ENCODE measurements at regions not wholly inside any gene's neighbourhood (a gene's known extent, or its start where the extent isn't known, plus 50 kb on each side); places are given as distances from the start of the nearest gene placed in this dataset.

- H3K4me1 Mint-ChIP-seq (ENCODE audit: low read depth), result no peaks in the 10 kb centered on the region
- H3K9me3 Mint-ChIP-seq, result peaks cover 13% of the 10 kb centered on the region
- ChIA-PET CTCF (no interaction called here), POLR2A (no interaction called here)
- H3K4me3 Mint-ChIP-seq, result no peak overlapping the region
- peaks cover 2% of the 10 kb centered on the region for H3K27me3 Mint-ChIP-seq
- intact Hi-C loops (cut with micrococcal nuclease), result no loop called here
- no peak for DNase-seq
- H3K36me3 Mint-ChIP-seq, result no peaks in the 10 kb centered on the region
- H3K27ac Mint-ChIP-seq, result no peak overlapping the region
Measured at GRCh38 chr5:10099548-10099947, 150.1 kb downstream of the ATPSCKMT start.

DNA sequence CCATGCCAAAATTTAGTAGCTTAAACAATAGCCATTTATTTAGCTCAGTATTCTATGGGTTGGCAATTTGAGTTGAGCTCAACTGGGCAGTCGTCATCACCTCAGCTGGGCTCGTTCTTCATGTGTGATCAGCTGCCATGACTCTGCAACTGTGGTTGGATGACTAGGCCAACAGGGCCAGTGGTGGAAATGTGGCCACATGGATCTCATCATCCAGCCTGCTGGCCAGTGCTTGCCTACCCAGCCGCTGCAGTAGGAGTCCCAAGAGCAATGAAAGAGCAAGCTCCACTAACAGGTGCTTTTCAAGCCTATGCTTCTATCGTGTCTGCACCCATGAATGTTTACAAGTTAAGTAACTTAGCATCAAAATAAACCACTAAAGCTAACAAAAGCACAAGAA, 158.0 kb downstream of the ATPSCKMT start:
- intact Hi-C loops (cut with micrococcal nuclease), result no loop called here
- H3K9me3 Mint-ChIP-seq, result peaks cover 17% of the 10 kb centered on the region
- H3K27me3 Mint-ChIP-seq, result no peaks in the 10 kb centered on the region
- CTCF ChIA-PET, result no interaction called here
- H3K4me3 Mint-ChIP-seq, result no peak overlapping the region
- POLR2A ChIA-PET, result no interaction called here
- H3K4me1 Mint-ChIP-seq (ENCODE audit: low read depth), result no peaks in the 10 kb centered on the region
- no peak for DNase-seq
- H3K36me3 Mint-ChIP-seq, result no peaks in the 10 kb centered on the region
- H3K27ac Mint-ChIP-seq, result no peak overlapping the region

- CTCF ChIA-PET, result no interaction called here
- POLR2A ChIA-PET, result no interaction called here
- no peak for DNase-seq
- Mint-ChIP-seq H3K4me3 (no peak overlapping the region), H3K27me3 (no peaks in the 10 kb centered on the region), H3K36me3 (no peaks in the 10 kb centered on the region), H3K9me3 (peaks cover 12% of the 10 kb centered on the region), H3K27ac (no peak overlapping the region), H3K4me1 (ENCODE audit: low read depth) (no peaks in the 10 kb centered on the region)
- intact Hi-C loops (cut with micrococcal nuclease), result no loop called here
Measured at GRCh38 chr5:10090074-10090473, 159.6 kb downstream of the ATPSCKMT start.

DNA sequence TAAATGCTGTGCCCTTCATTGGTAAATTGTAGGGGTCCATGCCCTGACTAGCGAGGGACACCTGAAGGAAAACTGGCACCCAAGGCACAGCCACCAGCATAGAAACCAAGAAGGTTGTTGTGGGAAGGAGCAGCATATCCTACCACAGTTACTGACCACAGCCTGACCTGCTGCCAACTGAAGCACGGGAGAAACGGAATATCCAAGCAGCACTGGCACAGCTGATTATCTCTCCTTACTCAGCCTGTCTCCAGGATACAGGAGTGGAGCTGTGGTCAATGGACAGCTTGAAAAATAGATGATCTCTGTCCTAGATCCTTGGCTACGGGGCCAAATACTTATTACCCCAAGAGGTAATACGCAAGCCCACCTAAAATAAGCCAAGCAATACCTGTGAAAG, 164.5 kb downstream of the ATPSCKMT start:
- CTCF ChIA-PET, result no interaction called here
- Mint-ChIP-seq H3K9me3 (peaks cover 2% of the 10 kb centered on the region), H3K36me3 (no peaks in the 10 kb centered on the region), H3K27ac (no peak overlapping the region), H3K4me3 (no peak overlapping the region), H3K4me1 (ENCODE audit: low read depth) (no peaks in the 10 kb centered on the region), H3K27me3 (no peaks in the 10 kb centered on the region)
- intact Hi-C loops (cut with micrococcal nuclease), result no loop called here
- POLR2A ChIA-PET, result no interaction called here
- no peak for DNase-seq

DNA sequence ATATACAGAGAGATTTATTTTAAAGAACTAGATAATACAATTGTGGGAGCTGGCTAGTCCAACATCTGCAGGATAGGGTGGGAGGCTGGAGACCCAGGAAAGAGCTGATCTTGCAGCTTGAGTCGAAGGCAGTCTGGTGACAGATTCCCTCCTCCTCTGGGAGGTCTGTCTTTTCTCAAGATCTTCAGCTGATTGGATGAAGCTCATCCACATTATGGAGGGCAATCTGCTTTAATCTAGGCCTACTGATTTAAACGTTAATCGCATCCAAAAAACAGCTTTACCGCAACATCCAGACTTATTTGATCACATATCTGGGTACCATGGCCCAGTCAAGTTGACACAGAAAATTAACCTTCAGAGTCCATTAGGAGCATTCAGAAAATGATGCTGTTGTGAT, 168.1 kb downstream of the ATPSCKMT start:
- no peak for DNase-seq
- no peaks in the 10 kb centered on the region for H3K9me3 Mint-ChIP-seq
- ChIA-PET CTCF (no interaction called here), POLR2A (no interaction called here)
- intact Hi-C loops (cut with micrococcal nuclease), result no loop called here
- no peak overlapping the region for H3K4me3 Mint-ChIP-seq
- no peaks in the 10 kb centered on the region for H3K4me1 Mint-ChIP-seq (ENCODE audit: low read depth)
- H3K27me3 Mint-ChIP-seq, result no peaks in the 10 kb centered on the region
- no peaks in the 10 kb centered on the region for H3K36me3 Mint-ChIP-seq
- H3K27ac Mint-ChIP-seq, result no peak overlapping the region

GRCh38 chr5:10077791-10078545, 171.7 kb downstream of the ATPSCKMT start:
- ChIA-PET POLR2A (no interaction called here), CTCF (no interaction called here)
- intact Hi-C loops (cut with micrococcal nuclease), result no loop called here
- H3K9me3 Mint-ChIP-seq, result no peaks in the 10 kb centered on the region
- no peak overlapping the region for H3K27ac Mint-ChIP-seq
- no peaks in the 10 kb centered on the region for H3K36me3 Mint-ChIP-seq
- H3K27me3 Mint-ChIP-seq, result peaks cover 3% of the 10 kb centered on the region
- no peak overlapping the region for H3K4me3 Mint-ChIP-seq
- DNase-seq, result no peak
- H3K4me1 Mint-ChIP-seq (ENCODE audit: low read depth), result no peaks in the 10 kb centered on the region

GRCh38 chr5:10073441-10074104, 176.1 kb downstream of the ATPSCKMT start:
- Mint-ChIP-seq H3K9me3 (no peaks in the 10 kb centered on the region), H3K4me1 (ENCODE audit: low read depth) (no peaks in the 10 kb centered on the region), H3K4me3 (no peak overlapping the region), H3K36me3 (no peaks in the 10 kb centered on the region), H3K27me3 (peaks cover 3% of the 10 kb centered on the region), H3K27ac (no peak overlapping the region)
- ChIA-PET CTCF (no interaction called here), POLR2A (no interaction called here)
- DNase-seq, result no peak
- intact Hi-C loops (cut with micrococcal nuclease), result no loop called here

DNA sequence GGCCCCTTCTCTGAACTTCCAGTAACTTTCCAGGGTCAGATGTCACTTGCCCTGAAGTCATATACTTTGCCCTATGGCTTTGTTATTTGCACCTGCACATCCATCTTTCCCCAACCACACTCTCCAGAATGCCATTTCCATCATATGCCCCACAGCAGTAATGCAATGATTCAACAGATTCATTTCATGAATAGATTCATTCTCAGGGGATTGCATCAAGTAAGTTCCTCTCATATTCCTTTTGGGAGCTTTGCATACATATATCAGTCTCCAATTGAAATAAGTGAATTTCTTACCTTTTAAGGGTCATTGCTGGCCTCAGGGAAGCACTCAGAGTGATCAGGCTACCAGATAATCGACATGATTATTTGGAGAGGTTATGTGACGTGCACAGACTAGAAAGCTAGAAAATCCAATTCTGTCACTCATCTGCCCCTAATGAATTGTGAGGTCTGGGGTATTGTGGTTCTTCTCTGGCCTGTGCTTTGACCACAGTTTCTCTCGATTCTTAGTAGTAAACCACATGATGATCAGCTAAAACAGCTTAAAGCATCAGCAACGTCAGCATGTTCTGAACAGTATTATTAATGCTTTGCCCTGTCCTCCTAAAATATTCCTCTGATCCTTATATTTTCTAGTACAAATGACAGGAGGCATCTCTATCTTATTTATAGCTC, 179.9 kb downstream of the ATPSCKMT start:
- Mint-ChIP-seq H3K36me3 (no peaks in the 10 kb centered on the region), H3K4me1 (ENCODE audit: low read depth) (no peaks in the 10 kb centered on the region), H3K9me3 (peaks cover 3% of the 10 kb centered on the region), H3K4me3 (no peak overlapping the region), H3K27me3 (peaks cover 3% of the 10 kb centered on the region), H3K27ac (no peak overlapping the region)
- no peak for DNase-seq
- intact Hi-C loops (cut with micrococcal nuclease), result no loop called here
- POLR2A ChIA-PET, result no interaction called here
- CTCF ChIA-PET, result no interaction called here

GRCh38 chr5:10065428-10066000, 184.2 kb downstream of the ATPSCKMT start:
- POLR2A ChIA-PET, result no interaction called here
- no peak for DNase-seq
- CTCF ChIA-PET, result no interaction called here
- no peaks in the 10 kb centered on the region for H3K27me3 Mint-ChIP-seq
- no peak overlapping the region for H3K4me3 Mint-ChIP-seq
- H3K9me3 Mint-ChIP-seq, result peaks cover 3% of the 10 kb centered on the region
- no peaks in the 10 kb centered on the region for H3K36me3 Mint-ChIP-seq
- intact Hi-C loops (cut with micrococcal nuclease), result no loop called here
- no peak overlapping the region for H3K27ac Mint-ChIP-seq
- H3K4me1 Mint-ChIP-seq (ENCODE audit: low read depth), result no peaks in the 10 kb centered on the region

- intact Hi-C loops (cut with micrococcal nuclease), result no loop called here
- ChIA-PET CTCF (no interaction called here), POLR2A (no interaction called here)
- Mint-ChIP-seq H3K4me3 (no peak overlapping the region), H3K9me3 (peaks cover 3% of the 10 kb centered on the region), H3K27ac (no peak overlapping the region), H3K27me3 (no peaks in the 10 kb centered on the region), H3K36me3 (no peaks in the 10 kb centered on the region), H3K4me1 (ENCODE audit: low read depth) (no peaks in the 10 kb centered on the region)
- no peak for DNase-seq
Measured at GRCh38 chr5:10064546-10065195, 185.0 kb downstream of the ATPSCKMT start.

- H3K4me1 Mint-ChIP-seq (ENCODE audit: low read depth), result no peaks in the 10 kb centered on the region
- POLR2A ChIA-PET, result no interaction called here
- DNase-seq, result no peak
- CTCF ChIA-PET, result no interaction called here
- no peaks in the 10 kb centered on the region for H3K27me3 Mint-ChIP-seq
- peaks cover 3% of the 10 kb centered on the region for H3K9me3 Mint-ChIP-seq
- intact Hi-C loops (cut with micrococcal nuclease), result no loop called here
- H3K4me3 Mint-ChIP-seq, result no peak overlapping the region
- H3K27ac Mint-ChIP-seq, result no peak overlapping the region
- no peaks in the 10 kb centered on the region for H3K36me3 Mint-ChIP-seq
Measured at GRCh38 chr5:10063997-10064396, 185.7 kb downstream of the ATPSCKMT start.

DNA sequence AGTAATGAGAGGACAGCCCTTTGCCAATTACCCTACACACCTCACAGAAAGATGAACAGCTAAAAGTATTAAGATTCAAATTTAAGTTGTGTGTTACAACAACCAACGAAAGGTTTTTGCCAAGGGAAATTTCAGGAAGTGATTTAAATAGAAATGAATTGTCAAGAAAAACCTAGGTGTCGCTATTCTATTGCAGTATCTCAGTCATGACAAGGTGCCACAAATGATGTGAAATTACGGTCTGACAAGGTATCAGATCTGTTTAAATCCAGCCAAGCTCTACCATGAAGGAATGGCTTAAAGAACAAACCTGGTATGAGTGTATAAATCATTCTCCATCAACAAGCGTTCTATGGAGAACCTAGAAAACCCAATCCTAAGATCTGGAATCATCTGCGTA, 189.7 kb downstream of the ATPSCKMT start:
- Mint-ChIP-seq H3K4me1 (ENCODE audit: low read depth) (no peaks in the 10 kb centered on the region), H3K27me3 (no peaks in the 10 kb centered on the region), H3K36me3 (no peaks in the 10 kb centered on the region), H3K9me3 (no peaks in the 10 kb centered on the region), H3K4me3 (no peak overlapping the region), H3K27ac (no peak overlapping the region)
- DNase-seq, result no peak
- intact Hi-C loops (cut with micrococcal nuclease), result no loop called here
- ChIA-PET POLR2A (no interaction called here), CTCF (no interaction called here)
